ENCODE measurements at regions not wholly inside any gene's neighbourhood (a gene's known extent, or its start where the extent isn't known, plus 50 kb on each side); places are given as distances from the start of the nearest gene placed in this dataset.

DNA sequence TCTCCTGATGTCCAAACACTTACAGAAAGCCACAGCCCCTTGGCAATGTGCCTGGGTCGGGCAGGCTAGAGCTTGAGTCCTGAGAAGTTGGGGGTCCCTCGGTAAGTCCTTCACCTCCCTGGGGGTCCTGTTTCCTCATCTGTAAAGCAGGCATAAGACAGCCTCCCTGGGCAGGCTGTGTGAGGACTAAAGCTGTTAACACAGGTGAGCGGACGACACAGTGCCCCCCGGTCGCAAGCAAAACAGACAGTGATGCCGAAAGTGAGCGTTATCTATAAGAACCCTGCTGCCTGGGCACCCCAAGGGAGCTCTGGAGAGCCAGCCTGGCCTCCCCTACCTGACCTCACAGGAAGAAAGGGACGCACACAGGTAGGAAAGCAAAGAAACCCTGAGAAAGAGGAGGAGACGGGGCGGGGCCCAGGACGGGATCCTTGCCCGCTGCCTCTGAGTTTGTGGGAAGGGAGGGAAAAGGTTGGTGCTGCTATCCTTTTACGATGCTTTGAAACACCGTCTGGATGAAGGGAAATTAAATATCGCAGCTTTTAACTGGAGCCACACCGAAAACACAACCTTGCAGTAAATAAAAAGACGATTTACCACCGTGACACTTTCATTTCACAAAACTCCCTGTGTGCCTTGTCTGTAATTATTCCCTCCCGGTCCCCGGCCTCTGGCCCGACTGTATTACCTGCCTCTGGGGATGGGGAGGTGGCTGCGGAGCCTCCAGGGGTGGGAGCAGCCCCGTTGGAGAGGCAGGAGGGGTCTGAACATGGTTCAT is 67.1 kb downstream of the ENGASE start:
- DNase-seq (ENCODE audit: low read depth in 3 of 3, low spot score in 1 of 3) = no peak

DNA sequence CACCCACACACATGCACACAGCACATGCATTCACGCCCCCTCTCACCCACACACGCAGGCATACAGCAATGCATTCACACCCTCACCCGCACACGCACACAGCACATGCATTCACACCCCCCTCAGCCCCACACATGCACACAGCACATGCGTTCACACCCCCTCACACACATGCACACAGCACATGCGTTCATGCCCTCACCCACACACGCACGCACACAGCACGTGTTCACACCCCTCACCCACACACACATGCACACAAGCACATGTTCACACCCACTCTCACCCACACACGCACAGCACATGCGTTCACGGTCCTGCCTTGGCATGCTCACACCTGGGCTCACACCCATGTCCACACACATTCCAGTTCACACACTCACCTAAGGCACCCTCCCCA is 64.2 kb downstream of the ENGASE start:
- DNase-seq (ENCODE audit: low read depth in 3 of 3, low spot score in 1 of 3) = no peak

DNA sequence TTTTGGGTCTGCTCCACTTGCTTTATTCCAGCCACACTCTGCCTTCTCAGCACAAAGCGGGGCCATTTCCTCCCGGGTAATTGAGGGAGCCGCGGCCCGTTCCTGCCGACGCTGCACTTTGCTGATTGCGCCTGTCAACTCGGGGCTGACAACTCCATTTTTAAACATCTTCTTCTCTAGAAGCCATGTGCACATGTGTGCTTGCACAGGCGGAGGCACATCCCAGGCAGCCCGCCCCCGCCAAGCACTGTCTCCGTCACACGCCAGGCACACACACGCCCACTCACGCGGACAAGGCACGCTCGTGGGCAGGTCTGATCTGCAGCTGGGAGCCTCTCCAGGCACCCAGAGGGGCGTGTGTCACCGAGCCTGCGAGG is 63.2 kb downstream of the ENGASE start:
- DNase-seq (ENCODE audit: low read depth in 3 of 3, low spot score in 1 of 3) = no peak

- no peak for DNase-seq (ENCODE audit: low read depth in 3 of 3, low spot score in 1 of 3)
Observed at GRCh38 chr17:79137015-79137788, 62.6 kb downstream of the ENGASE start.

DNA sequence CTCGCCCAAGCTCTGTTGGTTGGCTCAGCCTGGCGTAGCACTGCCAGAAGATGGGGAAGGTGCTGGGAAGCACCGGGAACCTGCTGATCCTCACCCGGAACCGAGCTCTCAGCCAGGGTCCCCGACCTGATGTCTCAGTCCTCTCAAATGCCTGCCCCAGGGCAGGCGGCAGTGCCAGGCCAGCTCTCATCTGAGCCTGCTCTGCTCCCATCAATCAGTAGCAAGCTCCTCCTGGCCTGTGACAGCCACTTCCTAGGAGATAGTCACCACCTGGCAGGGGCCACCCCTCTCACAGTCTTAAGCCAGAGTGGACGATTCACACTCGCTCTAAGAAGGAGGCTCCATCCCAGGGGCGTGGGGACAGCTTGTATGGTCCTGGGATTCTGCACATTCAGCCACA is 62.0 kb downstream of the ENGASE start:
- no peak for DNase-seq (ENCODE audit: low read depth in 3 of 3, low spot score in 1 of 3)
